ENCODE measurements at regions not wholly inside any gene's neighbourhood (a gene's known extent, or its start where the extent isn't known, plus 50 kb on each side); places are given as distances from the start of the nearest gene placed in this dataset.
A peak's percentile ranks its signal among the peaks of the same experiment; 100 is the strongest.

GRCh38 chr19:28292822-28293500 lies 920.0 kb downstream of the UQCRFS1 start:
- DNase-seq (ENCODE audit: low read depth in 3 of 3, low spot score in 2 of 3): no peak

DNA sequence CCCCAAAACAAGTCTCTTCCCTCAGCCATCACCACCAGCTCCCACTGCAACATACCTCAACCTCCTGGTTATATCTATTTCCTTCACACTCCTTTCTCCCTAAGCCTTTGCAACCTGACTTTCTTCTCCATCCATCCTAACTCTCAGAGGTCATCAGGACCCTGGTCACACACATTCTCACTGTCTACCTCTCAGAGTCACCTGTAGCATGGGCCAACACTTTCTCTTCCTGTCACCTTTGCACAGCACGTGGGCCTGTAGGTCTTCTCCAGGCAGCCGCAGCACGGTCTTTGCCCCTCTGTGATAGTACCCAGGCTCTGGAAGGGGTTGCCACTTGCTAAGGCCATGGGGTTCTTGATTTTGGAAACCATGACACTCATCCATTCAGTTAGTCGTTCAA lies 921.1 kb downstream of the UQCRFS1 start:
- DNase-seq (ENCODE audit: low read depth in 3 of 3, low spot score in 2 of 3): no peak

GRCh38 chr19:28290963-28291657 lies 921.8 kb downstream of the UQCRFS1 start:
- DNase-seq (ENCODE audit: low read depth in 3 of 3, low spot score in 2 of 3): no peak

DNA sequence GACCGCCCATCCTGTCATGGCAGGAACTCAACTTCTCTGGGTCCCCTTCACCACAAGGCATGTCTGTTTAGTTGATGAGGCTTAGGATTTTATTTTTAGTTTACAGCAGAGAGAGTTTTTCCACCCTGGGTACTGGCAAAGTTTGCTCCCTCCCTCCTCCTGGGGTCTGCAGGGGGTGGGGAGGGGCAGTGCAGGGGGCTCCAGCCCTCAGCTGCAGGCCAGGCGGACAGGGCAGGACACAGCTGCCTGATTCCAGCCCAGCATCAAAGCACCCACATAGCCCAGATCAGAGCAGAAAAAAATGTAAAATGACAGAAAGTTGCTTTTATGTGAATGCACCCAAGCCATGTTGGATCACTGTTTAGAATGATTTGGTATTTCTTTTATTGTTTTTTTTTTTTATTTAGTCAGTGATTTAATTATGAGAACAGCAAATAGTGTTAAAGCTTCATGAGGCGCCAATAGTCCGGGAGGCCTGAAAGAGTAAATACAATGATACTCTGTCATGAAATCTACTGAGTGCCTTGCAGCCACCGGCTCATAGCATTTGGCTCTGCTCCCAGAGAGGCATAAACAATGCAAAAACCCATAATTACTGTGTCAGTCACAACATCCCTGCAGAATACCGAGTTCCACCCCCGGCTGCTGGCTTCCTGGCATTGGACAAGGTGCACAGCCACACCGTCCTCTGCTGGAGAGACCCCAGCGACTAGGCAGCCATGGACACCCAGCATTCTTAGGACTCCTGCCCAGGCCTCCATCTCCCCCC lies 923.5 kb downstream of the UQCRFS1 start:
- DNase-seq (ENCODE audit: low read depth in 3 of 3, low spot score in 2 of 3): peak in 2 of 3 donors; percentile 36 to 59

- DNase-seq (ENCODE audit: low read depth in 3 of 3, low spot score in 2 of 3): peak in 1 of 3 donors; percentile 24
These were observed 924.2 kb downstream of the UQCRFS1 start for GRCh38 chr19:28288572-28289264.

- DNase-seq (ENCODE audit: low read depth in 3 of 3, low spot score in 2 of 3): no peak
These were observed 927.0 kb downstream of the UQCRFS1 start for GRCh38 chr19:28285917-28286316.

GRCh38 chr19:28285078-28285477 lies 927.9 kb downstream of the UQCRFS1 start:
- no peak for DNase-seq (ENCODE audit: low read depth in 3 of 3, low spot score in 2 of 3)

- DNase-seq (ENCODE audit: low read depth in 3 of 3, low spot score in 2 of 3): no peak
These were observed 928.6 kb downstream of the UQCRFS1 start for GRCh38 chr19:28284389-28284788.

- DNase-seq (ENCODE audit: low read depth in 3 of 3, low spot score in 2 of 3): no peak
These were observed 929.4 kb downstream of the UQCRFS1 start for GRCh38 chr19:28283592-28283991.

DNA sequence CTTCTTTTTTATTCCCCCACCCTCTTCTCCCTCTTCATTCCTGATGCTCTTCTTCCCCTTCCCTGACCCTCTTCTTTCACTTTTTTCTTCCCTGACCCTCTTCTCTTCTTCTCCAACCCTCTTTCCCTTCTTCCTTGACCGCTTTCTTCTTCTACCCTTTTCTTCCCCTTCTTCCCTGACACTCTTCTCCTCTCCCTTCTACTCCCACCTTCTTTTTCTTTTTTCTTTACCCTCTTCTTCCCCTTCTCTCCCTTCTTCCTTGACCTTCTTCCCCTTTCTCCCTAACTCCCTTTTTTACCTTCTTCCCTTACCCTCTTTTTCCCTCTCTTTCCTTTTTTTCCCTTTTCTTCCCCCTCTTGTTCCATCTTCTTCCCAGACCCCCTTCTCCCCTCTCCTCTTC lies 931.3 kb downstream of the UQCRFS1 start:
- DNase-seq (ENCODE audit: low read depth in 3 of 3, low spot score in 2 of 3): no peak

GRCh38 chr19:28264556-28264955 lies 948.4 kb downstream of the UQCRFS1 start:
- DNase-seq (ENCODE audit: low read depth in 3 of 3, low spot score in 2 of 3): no peak

DNA sequence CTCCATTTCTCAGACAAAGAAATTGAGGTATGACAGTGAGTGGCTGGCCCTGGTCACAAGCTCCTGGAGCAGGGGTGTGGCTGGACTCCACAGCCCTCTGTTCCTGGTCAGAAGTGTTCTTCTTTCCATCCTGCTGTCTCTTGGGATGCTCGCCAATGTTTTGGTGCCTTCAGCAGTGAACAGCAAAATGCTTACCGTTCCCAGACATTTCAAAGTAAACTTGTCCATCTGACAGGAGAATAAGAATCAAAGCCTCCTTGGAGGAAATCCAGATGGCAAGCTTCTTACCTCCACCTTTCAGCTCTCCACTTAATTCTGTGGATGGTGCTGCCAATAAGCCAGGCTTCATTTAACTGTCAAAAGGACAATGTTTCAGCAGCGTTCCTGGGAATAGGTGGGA lies 954.1 kb downstream of the UQCRFS1 start:
- no peak for DNase-seq (ENCODE audit: low read depth in 3 of 3, low spot score in 2 of 3)

DNA sequence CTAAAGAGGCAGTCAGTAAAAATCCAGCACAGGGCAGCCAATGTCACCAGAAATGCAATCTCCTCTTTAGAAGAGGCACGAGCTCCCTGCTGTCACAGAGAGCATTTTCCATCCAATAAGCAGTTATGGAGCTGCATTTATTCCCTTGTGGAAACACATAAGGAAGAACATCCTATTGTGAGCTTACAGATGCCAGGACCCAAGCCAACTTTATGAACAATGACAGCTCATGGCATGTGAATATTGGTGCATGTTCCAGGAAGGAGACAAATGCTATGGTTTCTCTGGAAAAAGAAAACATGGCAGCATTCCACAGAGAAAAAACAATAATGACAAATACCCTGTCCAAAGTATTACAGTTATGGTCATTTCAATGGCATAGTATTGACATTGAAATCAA lies 955.6 kb downstream of the UQCRFS1 start:
- DNase-seq (ENCODE audit: low read depth in 3 of 3, low spot score in 2 of 3): no peak

- no peak for DNase-seq (ENCODE audit: low read depth in 3 of 3, low spot score in 2 of 3)
These were observed 965.7 kb downstream of the UQCRFS1 start for GRCh38 chr19:28247243-28247642.

DNA sequence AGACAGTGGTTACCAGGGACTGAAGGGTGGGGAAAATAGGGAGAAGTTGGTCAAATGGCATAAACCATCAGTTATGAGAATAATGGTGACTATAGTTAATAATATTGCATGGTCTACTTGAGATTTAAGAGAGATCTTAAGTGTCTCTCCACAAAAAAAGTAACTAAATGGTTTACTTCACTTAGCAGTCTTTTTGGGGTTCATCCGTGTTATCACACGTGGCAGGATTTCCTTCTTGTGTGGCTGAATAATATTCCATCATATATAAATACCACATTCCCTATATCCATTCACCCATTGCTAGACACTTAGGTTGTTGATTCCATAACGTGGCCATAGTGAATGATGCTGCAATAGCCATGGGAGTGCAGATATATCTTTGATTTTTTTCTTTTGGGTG lies 967.0 kb downstream of the UQCRFS1 start:
- DNase-seq (ENCODE audit: low read depth in 3 of 3, low spot score in 2 of 3): no peak

GRCh38 chr19:28244966-28245365 lies 968.0 kb downstream of the UQCRFS1 start:
- no peak for DNase-seq (ENCODE audit: low read depth in 3 of 3, low spot score in 2 of 3)

GRCh38 chr19:28242317-28242927 lies 970.5 kb downstream of the UQCRFS1 start:
- peak in 1 of 3 donors; percentile 12 for DNase-seq (ENCODE audit: low read depth in 3 of 3, low spot score in 2 of 3)

DNA sequence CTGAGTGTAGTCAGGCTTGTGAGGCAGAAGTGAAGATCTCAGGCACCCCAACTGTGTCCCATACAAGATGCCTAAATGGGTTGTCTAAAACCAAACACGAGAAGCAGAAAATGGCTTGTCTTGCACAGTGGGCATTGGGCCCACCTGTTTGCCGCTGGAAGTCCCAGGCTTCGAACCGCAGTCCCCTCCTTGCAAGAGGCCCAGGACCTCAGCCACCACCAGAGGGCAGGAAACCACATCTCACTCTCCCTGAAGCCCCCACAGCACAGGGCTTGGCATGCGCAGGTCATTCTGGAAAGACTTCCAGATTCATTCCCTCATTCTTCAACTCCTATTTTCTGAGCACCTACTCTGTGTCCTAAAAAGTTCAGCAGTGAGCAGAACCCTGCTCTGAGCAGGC lies 973.7 kb downstream of the UQCRFS1 start:
- DNase-seq (ENCODE audit: low read depth in 3 of 3, low spot score in 2 of 3): no peak

- no peak for DNase-seq (ENCODE audit: low read depth in 3 of 3, low spot score in 2 of 3)
These were observed 974.6 kb downstream of the UQCRFS1 start for GRCh38 chr19:28238270-28238820.

DNA sequence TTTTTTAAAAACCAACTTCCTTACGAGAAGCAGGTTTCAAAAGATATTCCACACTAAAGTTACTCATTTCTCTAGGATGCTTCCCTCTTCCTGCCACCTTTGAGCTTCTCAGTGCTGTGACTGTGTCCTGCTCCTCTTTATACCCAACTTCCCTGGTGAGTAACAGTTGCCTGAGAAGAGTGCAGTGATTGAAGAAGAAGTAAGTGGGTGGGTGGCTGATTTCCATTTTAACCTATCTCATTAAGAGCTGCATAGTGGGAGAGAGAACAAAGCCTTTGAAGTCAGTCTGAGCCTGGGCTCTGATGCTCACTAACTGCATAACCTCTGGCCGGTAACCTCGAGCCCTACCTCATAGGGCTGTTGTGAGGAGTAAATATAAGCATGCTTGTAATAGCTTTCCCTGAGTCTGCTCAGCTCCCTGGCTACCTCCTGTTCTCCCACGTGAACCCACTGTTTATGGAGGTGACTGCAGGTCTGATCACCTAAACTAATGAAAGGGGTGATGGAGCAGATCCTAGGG lies 977.3 kb downstream of the UQCRFS1 start:
- no peak for DNase-seq (ENCODE audit: low read depth in 3 of 3, low spot score in 2 of 3)
